ACC112 (cell line): ENCODE measurements at regions not wholly inside any gene's neighbourhood (a gene's known extent, or its start where the extent isn't known, plus 50 kb on each side); places are given as distances from the start of the nearest gene placed in this dataset.
"Not testable (repeated sequence)": the region's sequence is repeated elsewhere in the genome, so short reads cannot be mapped to it uniquely, and the experiment has no call there.

Source experiments
- H2AFZ ChIP-seq: fragments of 200-600 bp; sonication (generic); one replicate; pipeline ENCODE4 v1.6.0; 2017; ENCODE audit warnings: antibody characterized with exemption, low read length; ENCODE audit not compliant: unreplicated experiment
- H3K27ac ChIP-seq: fragments of 200-600 bp; sonication (generic); 2 replicates; pipeline ENCODE4 v1.5.1; 2014; ENCODE audit warnings: low read depth, mild to moderate bottlenecking, antibody characterized with exemption, low read length, moderate library complexity
- H3K27me3 ChIP-seq: fragments of 200-600 bp; sonication (generic); 2 replicates; pipeline ENCODE4 v1.6.1; 2014; ENCODE audit warnings: mild to moderate bottlenecking, antibody characterized with exemption, low read length, moderate library complexity, mixed read lengths; ENCODE audit not compliant: insufficient read depth
- H3K36me3 ChIP-seq: fragments of 200-600 bp; sonication (generic); 2 replicates; pipeline ENCODE4 v1.6.1; 2016; ENCODE audit warnings: mild to moderate bottlenecking, antibody characterized with exemption, low read length, moderate library complexity, mixed read lengths; ENCODE audit not compliant: insufficient read depth
- H3K4me1 ChIP-seq: fragments of 200-600 bp; sonication (generic); one replicate; pipeline ENCODE4 v1.6.1; 2016; ENCODE audit warnings: low read length, mixed read lengths; ENCODE audit not compliant: insufficient read depth, unreplicated experiment, control insufficient read depth
- H3K4me3 ChIP-seq: fragments of 200-600 bp; sonication (generic); 2 replicates; pipeline ENCODE4 v1.5.1; 2014; ENCODE audit warnings: mild to moderate bottlenecking, low read depth, low read length
- H3K79me2 ChIP-seq: fragments of 200-600 bp; sonication (generic); one replicate; pipeline ENCODE4 v1.6.0; 2016; ENCODE audit warnings: low read length; ENCODE audit not compliant: control insufficient read depth, unreplicated experiment, insufficient read depth

DNA sequence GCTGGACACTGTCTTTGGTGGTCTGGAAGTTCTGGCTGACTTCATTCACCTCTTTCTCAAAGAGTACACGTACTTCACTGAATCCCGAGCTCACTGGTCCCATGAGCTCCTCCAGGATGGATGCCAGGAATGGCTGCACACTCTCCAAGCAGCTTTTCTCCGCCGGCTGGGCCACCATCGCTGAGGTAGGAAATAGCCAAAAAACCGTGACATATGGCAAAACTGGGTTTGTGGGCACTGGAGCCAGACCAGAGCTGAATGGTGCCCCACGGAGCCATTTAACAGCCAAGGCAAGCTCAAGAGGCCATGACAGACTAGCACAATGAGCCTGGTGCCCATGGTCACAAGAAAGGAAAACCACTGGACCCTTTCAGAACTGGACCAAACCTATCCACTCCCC is 64.0 kb upstream of the EDEM3 start:
- Histone ChIP-seq H3K27ac (no peak overlapping the region), H3K36me3 (no peaks in the 10 kb centered on the region; the same call in 1 of the 2 replicates), H2AFZ (no peak overlapping the region), H3K27me3 (no peaks in the 10 kb centered on the region), H3K79me2 (no peaks in the 10 kb centered on the region), H3K4me1 (no peaks in the 10 kb centered on the region), H3K4me3 (no peak overlapping the region)

DNA sequence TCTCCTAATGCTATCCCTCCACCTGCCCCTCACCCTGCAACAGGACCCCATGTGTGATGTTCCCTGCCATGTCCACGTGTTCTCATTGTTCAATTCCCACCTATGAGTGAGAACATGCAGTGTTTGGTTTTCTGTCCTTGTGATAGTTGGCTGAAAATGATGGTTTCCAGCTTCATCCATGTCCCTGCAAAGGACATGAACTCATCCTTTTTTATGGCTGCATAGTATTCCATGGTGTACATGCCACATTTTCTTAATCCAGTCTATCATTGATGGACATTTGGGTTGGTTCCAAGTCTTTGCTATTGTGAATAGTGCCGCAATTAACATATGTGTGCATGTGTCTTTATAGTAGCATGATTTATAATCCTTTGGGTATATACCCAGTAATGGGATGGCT is 62.3 kb upstream of the EDEM3 start:
- H3K4me3 ChIP-seq, H3K27me3 ChIP-seq, H2AFZ ChIP-seq, H3K79me2 ChIP-seq, H3K4me1 ChIP-seq, H3K36me3 ChIP-seq, H3K27ac ChIP-seq: not testable (repeated sequence)

DNA sequence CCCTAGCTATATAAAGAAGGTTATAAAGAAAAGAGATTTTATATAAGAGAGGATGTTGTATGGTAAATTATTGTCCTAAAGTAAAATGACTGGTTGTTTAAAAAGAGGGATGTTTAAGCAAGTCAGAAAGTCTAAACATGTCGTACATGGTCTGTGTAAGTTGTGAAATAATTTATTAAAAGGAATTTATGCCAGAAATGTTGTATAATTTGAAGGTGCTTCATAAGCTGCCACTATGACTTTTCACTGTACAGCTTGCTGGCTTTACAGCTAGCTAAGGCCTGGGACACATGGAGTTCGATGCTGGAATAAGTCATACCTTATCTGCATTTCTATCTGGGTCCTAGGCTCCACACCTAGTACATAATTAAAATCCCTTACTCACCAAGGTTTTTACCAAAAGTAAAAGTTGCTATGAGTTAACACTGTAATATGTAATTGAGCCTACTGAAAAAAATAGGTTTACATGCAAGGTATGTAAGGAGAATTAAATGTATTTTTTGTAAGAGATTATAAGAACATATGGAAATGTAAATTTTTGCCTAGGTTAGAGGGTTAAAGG is 59.0 kb upstream of the EDEM3 start:
- H3K27me3 ChIP-seq: no peaks in the 10 kb centered on the region
- peaks cover 4% of the 10 kb centered on the region for H3K36me3 ChIP-seq
- H3K4me3 ChIP-seq: no peak overlapping the region
- H3K4me1 ChIP-seq: no peaks in the 10 kb centered on the region
- no peak overlapping the region for H3K27ac ChIP-seq
- H3K79me2 ChIP-seq: no peaks in the 10 kb centered on the region
- no peak overlapping the region for H2AFZ ChIP-seq

DNA sequence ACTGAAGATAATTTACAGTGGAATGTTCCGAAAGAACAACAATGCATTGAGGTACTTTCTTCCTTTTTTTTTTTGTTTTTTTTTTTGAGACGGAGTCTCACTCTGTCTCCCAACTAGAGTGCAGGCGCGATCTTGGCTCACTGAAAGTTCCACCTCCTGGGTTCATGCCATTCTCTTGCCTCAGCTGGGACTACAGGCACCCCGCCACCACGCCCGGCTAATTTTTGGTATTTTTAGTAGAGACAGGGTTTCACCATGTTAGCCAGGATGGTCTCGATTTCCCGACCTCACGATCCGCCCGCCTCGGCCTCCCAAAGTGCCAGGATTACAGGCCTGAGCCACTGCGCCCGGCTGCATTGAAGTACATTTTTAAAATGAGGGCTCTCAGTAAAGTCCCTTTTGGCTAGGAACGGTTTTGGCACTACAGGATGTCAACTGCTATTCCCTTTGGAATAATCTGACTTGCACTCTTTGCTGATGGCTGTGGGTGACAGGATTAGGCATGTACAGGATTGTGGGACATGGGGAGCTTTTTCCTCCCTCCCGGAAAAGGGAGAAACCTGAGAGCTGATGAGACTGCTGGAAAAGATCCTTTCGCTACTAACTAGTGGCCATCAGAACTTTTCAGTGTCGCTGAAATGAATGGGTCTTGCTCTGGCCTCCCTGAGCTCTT is 56.9 kb upstream of the EDEM3 start:
- Histone ChIP-seq H3K4me1 (no peaks in the 10 kb centered on the region), H3K27ac (no peak overlapping the region), H3K36me3 (peaks cover 4% of the 10 kb centered on the region), H3K79me2 (no peaks in the 10 kb centered on the region), H2AFZ (no peak overlapping the region), H3K4me3 (no peak overlapping the region), H3K27me3 (no peaks in the 10 kb centered on the region)

DNA sequence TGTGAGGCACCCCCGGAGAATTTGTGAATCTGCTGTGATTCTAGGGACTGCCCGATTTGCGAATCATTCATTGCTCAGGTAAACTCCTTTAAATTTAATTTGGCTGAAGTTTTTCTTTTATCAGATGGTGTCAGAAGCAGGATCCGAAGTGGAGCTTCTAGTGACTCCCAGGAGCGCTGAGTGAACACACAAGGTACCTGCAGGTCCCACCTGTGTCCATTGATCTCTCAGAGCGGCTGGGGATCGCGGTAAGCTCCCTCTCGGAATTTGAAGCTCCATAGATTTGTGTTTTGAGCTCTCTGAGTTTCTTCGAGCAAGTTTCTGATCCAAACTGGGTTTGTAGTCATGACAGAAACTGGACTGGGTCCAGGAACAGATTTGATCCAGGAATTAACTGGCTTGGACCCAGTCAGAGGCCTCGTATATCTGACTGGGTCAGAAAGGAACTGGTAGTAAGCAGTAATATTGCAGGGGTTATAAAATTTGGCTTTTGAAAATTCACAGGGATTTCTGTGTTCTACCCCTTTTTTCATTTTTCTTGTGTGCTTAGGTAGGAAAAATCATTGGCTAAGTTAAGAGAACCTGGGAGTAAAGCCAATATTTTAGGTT is 56.2 kb upstream of the EDEM3 start:
- Histone ChIP-seq H3K4me1 (peaks cover 2% of the 10 kb centered on the region), H3K36me3 (peaks cover 4% of the 10 kb centered on the region), H3K27me3 (no peaks in the 10 kb centered on the region), H3K27ac (no peak overlapping the region), H3K4me3 (no peak overlapping the region), H2AFZ (no peak overlapping the region), H3K79me2 (no peaks in the 10 kb centered on the region)

DNA sequence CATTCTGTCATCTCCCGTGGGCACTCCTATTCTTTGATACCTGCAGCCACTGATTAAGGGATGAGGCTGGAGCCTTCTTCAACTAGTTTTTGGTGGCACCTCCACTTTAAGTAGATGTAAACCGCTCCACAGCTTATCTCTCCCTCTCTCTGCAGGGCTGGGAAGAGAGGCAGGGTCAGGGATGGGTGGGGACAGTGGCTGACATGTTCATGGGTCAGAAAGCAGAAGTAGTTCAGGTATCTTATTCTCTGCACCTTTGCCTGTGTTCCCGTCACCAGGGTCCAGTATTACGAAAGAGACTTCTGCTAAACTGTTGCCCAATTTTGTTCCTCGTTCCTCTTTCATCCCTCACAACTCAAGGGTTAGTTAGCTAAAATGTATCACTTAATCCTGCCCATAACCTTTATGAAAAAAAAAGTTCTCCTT is 51.7 kb upstream of the EDEM3 start:
- no peaks in the 10 kb centered on the region for H3K36me3 ChIP-seq
- H3K27ac ChIP-seq: no peak overlapping the region
- H3K27me3 ChIP-seq: no peaks in the 10 kb centered on the region
- H3K79me2 ChIP-seq: no peaks in the 10 kb centered on the region
- H3K4me1 ChIP-seq: peaks cover 25% of the 10 kb centered on the region
- H3K4me3 ChIP-seq: no peak overlapping the region
- no peak overlapping the region for H2AFZ ChIP-seq

DNA sequence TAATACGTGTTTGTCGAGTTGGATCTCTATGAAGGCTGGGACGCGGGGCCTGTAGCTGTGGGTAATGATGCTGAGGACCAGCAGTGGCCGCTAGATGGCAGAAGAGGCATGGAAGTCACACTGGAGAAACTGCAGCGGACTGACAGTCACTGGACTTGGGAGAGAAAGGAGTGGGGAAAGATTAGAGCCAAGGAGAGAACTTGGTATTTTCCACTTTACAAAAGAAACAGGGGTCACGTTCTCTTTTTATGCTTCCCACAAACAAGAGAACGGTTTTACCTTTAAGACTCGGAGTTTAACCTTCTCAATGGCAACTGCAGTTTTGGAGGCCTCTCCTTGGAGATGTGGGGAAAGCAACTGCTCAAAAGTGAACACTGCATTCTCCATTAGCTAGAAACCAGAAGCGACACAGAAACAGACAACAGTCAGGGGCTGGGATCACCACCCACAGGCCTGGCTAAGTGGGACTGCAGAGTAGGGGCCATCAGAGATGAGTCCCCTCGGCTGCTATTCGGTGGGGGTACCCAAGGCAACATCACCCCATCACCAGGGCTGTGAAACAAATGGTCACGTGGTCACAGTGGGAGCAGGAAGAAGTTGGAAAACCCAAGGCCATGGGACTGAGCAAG is 51.1 kb upstream of the EDEM3 start:
- Histone ChIP-seq H3K27me3 (no peaks in the 10 kb centered on the region), H3K4me3 (no peak overlapping the region), H3K79me2 (no peaks in the 10 kb centered on the region), H2AFZ (peak overlapping the region; percentile 62), H3K4me1 (peaks cover 26% of the 10 kb centered on the region), H3K36me3 (no peaks in the 10 kb centered on the region), H3K27ac (no peak overlapping the region)
